Tibial nerve (tissue), 3 donors: ENCODE measurements at regions not wholly inside any gene's neighbourhood (a gene's known extent, or its start where the extent isn't known, plus 50 kb on each side); places are given as distances from the start of the nearest gene placed in this dataset.

ENCODE experiments used
- POLR2A ChIP-seq, 2 donors: fragments of 450-650 bp; IDR thresholded peaks; one replicate each; pipeline ENCODE4 v1.6.1; 2017; ENCODE audit warnings: antibody characterized with exemption in 2 of 2, mild to moderate bottlenecking in 2 of 2, moderate library complexity in 2 of 2
- TF ChIP-seq, protein P1 (sequence below), 5 experiments: fragments of 200-600 bp in 3 of 5; fragments of 450-650 bp in 2 of 5; sonication (generic) in 3 of 5; IDR thresholded peaks; one replicate each; pipeline ENCODE4 v1.5.1; 2016 to 2019; ENCODE audit warnings: antibody characterized with exemption in 5 of 5, mild to moderate bottlenecking in 3 of 5, moderate library complexity in 2 of 5

GRCh38 chr9:31302620-31303418 is 1081.6 kb upstream of the ACO1 start:
- TF ChIP-seq, protein P1, sequence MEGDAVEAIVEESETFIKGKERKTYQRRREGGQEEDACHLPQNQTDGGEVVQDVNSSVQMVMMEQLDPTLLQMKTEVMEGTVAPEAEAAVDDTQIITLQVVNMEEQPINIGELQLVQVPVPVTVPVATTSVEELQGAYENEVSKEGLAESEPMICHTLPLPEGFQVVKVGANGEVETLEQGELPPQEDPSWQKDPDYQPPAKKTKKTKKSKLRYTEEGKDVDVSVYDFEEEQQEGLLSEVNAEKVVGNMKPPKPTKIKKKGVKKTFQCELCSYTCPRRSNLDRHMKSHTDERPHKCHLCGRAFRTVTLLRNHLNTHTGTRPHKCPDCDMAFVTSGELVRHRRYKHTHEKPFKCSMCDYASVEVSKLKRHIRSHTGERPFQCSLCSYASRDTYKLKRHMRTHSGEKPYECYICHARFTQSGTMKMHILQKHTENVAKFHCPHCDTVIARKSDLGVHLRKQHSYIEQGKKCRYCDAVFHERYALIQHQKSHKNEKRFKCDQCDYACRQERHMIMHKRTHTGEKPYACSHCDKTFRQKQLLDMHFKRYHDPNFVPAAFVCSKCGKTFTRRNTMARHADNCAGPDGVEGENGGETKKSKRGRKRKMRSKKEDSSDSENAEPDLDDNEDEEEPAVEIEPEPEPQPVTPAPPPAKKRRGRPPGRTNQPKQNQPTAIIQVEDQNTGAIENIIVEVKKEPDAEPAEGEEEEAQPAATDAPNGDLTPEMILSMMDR (IDR thresholded peaks at IDR 0.05) = no peak
- no peak for TF ChIP-seq POLR2A (IDR thresholded peaks at IDR 0.05)
